ENCODE measurements at regions not wholly inside any gene's neighbourhood (a gene's known extent, or its start where the extent isn't known, plus 50 kb on each side); places are given as distances from the start of the nearest gene placed in this dataset.

GRCh38 chr21:15249285-15249993 is 184.6 kb upstream of the NRIP1 start:
- Histone ChIP-seq H3K4me1 (ENCODE audit: control insufficient read depth, insufficient read depth, low read length) (no peaks in the 10 kb centered on the region), H3K9ac (ENCODE audit: low read depth, low read length) (no peak overlapping the region), H3K9me3 (ENCODE audit: control insufficient read depth, insufficient read depth, low read length) (no peaks in the 10 kb centered on the region), H3K27me3 (ENCODE audit: control insufficient read depth, insufficient read depth, low read length) (peaks cover 23% of the 10 kb centered on the region), H3K36me3 (ENCODE audit: control insufficient read depth, insufficient read depth, low read length) (no peaks in the 10 kb centered on the region), H3K4me3 (ENCODE audit: low read depth, low read length) (no peak overlapping the region)

- Histone ChIP-seq H3K27me3 (ENCODE audit: control insufficient read depth, insufficient read depth, low read length) (peaks cover 13% of the 10 kb centered on the region), H3K9me3 (ENCODE audit: control insufficient read depth, insufficient read depth, low read length) (no peaks in the 10 kb centered on the region), H3K4me1 (ENCODE audit: control insufficient read depth, insufficient read depth, low read length) (no peaks in the 10 kb centered on the region), H3K36me3 (ENCODE audit: control insufficient read depth, insufficient read depth, low read length) (no peaks in the 10 kb centered on the region), H3K9ac (ENCODE audit: low read depth, low read length) (no peak overlapping the region), H3K4me3 (ENCODE audit: low read depth, low read length) (no peak overlapping the region)
Observed at GRCh38 chr21:15250384-15250783, 185.6 kb upstream of the NRIP1 start.

GRCh38 chr21:15252431-15252830 is 187.6 kb upstream of the NRIP1 start:
- H3K9ac ChIP-seq (ENCODE audit: low read depth, low read length) = no peak overlapping the region
- H3K4me1 ChIP-seq (ENCODE audit: control insufficient read depth, insufficient read depth, low read length) = no peaks in the 10 kb centered on the region
- no peak overlapping the region for H3K4me3 ChIP-seq (ENCODE audit: low read depth, low read length)
- no peaks in the 10 kb centered on the region for H3K27me3 ChIP-seq (ENCODE audit: control insufficient read depth, insufficient read depth, low read length)
- H3K36me3 ChIP-seq (ENCODE audit: control insufficient read depth, insufficient read depth, low read length) = no peaks in the 10 kb centered on the region
- H3K9me3 ChIP-seq (ENCODE audit: control insufficient read depth, insufficient read depth, low read length) = no peaks in the 10 kb centered on the region

- no peak overlapping the region for H3K9ac ChIP-seq (ENCODE audit: low read depth, low read length)
- H3K4me3 ChIP-seq (ENCODE audit: low read depth, low read length) = no peak overlapping the region
- no peaks in the 10 kb centered on the region for H3K9me3 ChIP-seq (ENCODE audit: control insufficient read depth, insufficient read depth, low read length)
- no peaks in the 10 kb centered on the region for H3K36me3 ChIP-seq (ENCODE audit: control insufficient read depth, insufficient read depth, low read length)
- H3K27me3 ChIP-seq (ENCODE audit: control insufficient read depth, insufficient read depth, low read length) = no peaks in the 10 kb centered on the region
- no peaks in the 10 kb centered on the region for H3K4me1 ChIP-seq (ENCODE audit: control insufficient read depth, insufficient read depth, low read length)
Observed at GRCh38 chr21:15254111-15254510, 189.3 kb upstream of the NRIP1 start.

- no peaks in the 10 kb centered on the region for H3K9me3 ChIP-seq (ENCODE audit: control insufficient read depth, insufficient read depth, low read length)
- H3K36me3 ChIP-seq (ENCODE audit: control insufficient read depth, insufficient read depth, low read length) = no peaks in the 10 kb centered on the region
- no peak overlapping the region for H3K9ac ChIP-seq (ENCODE audit: low read depth, low read length)
- no peaks in the 10 kb centered on the region for H3K27me3 ChIP-seq (ENCODE audit: control insufficient read depth, insufficient read depth, low read length)
- no peak overlapping the region for H3K4me3 ChIP-seq (ENCODE audit: low read depth, low read length)
- H3K4me1 ChIP-seq (ENCODE audit: control insufficient read depth, insufficient read depth, low read length) = no peaks in the 10 kb centered on the region
Observed at GRCh38 chr21:15255261-15255660, 190.5 kb upstream of the NRIP1 start.

- Histone ChIP-seq H3K9ac (ENCODE audit: low read depth, low read length) (no peak overlapping the region), H3K4me3 (ENCODE audit: low read depth, low read length) (no peak overlapping the region), H3K4me1 (ENCODE audit: control insufficient read depth, insufficient read depth, low read length) (no peaks in the 10 kb centered on the region), H3K9me3 (ENCODE audit: control insufficient read depth, insufficient read depth, low read length) (no peaks in the 10 kb centered on the region), H3K27me3 (ENCODE audit: control insufficient read depth, insufficient read depth, low read length) (no peaks in the 10 kb centered on the region), H3K36me3 (ENCODE audit: control insufficient read depth, insufficient read depth, low read length) (no peaks in the 10 kb centered on the region)
Observed at GRCh38 chr21:15255763-15256162, 191.0 kb upstream of the NRIP1 start.

GRCh38 chr21:15256996-15257395 is 192.2 kb upstream of the NRIP1 start:
- Histone ChIP-seq H3K9me3 (ENCODE audit: control insufficient read depth, insufficient read depth, low read length) (no peaks in the 10 kb centered on the region), H3K9ac (ENCODE audit: low read depth, low read length) (no peak overlapping the region), H3K36me3 (ENCODE audit: control insufficient read depth, insufficient read depth, low read length) (no peaks in the 10 kb centered on the region), H3K4me1 (ENCODE audit: control insufficient read depth, insufficient read depth, low read length) (no peaks in the 10 kb centered on the region), H3K4me3 (ENCODE audit: low read depth, low read length) (no peak overlapping the region), H3K27me3 (ENCODE audit: control insufficient read depth, insufficient read depth, low read length) (no peaks in the 10 kb centered on the region)

- Histone ChIP-seq H3K4me1 (ENCODE audit: control insufficient read depth, insufficient read depth, low read length) (no peaks in the 10 kb centered on the region), H3K4me3 (ENCODE audit: low read depth, low read length) (no peak overlapping the region), H3K9me3 (ENCODE audit: control insufficient read depth, insufficient read depth, low read length) (no peaks in the 10 kb centered on the region), H3K9ac (ENCODE audit: low read depth, low read length) (no peak overlapping the region), H3K27me3 (ENCODE audit: control insufficient read depth, insufficient read depth, low read length) (no peaks in the 10 kb centered on the region), H3K36me3 (ENCODE audit: control insufficient read depth, insufficient read depth, low read length) (no peaks in the 10 kb centered on the region)
Observed at GRCh38 chr21:15257646-15258045, 192.8 kb upstream of the NRIP1 start.

GRCh38 chr21:15259824-15260223 is 195.0 kb upstream of the NRIP1 start:
- H3K27me3 ChIP-seq (ENCODE audit: control insufficient read depth, insufficient read depth, low read length) = no peaks in the 10 kb centered on the region
- H3K4me3 ChIP-seq (ENCODE audit: low read depth, low read length) = no peak overlapping the region

GRCh38 chr21:15260604-15261003 is 195.8 kb upstream of the NRIP1 start:
- Histone ChIP-seq H3K4me3 (ENCODE audit: low read depth, low read length) (no peak overlapping the region), H3K9me3 (ENCODE audit: control insufficient read depth, insufficient read depth, low read length) (no peaks in the 10 kb centered on the region), H3K4me1 (ENCODE audit: control insufficient read depth, insufficient read depth, low read length) (no peaks in the 10 kb centered on the region), H3K27me3 (ENCODE audit: control insufficient read depth, insufficient read depth, low read length) (no peaks in the 10 kb centered on the region), H3K9ac (ENCODE audit: low read depth, low read length) (no peak overlapping the region), H3K36me3 (ENCODE audit: control insufficient read depth, insufficient read depth, low read length) (no peaks in the 10 kb centered on the region)

More at GRCh38 chr21:15259824-15260223, 195.0 kb upstream of the NRIP1 start:
- Histone ChIP-seq H3K9ac (ENCODE audit: low read depth, low read length) (no peak overlapping the region), H3K4me1 (ENCODE audit: control insufficient read depth, insufficient read depth, low read length) (no peaks in the 10 kb centered on the region), H3K36me3 (ENCODE audit: control insufficient read depth, insufficient read depth, low read length) (no peaks in the 10 kb centered on the region), H3K9me3 (ENCODE audit: control insufficient read depth, insufficient read depth, low read length) (no peaks in the 10 kb centered on the region)

GRCh38 chr21:15264084-15264665 is 199.4 kb upstream of the NRIP1 start:
- Histone ChIP-seq H3K36me3 (ENCODE audit: control insufficient read depth, insufficient read depth, low read length) (no peaks in the 10 kb centered on the region), H3K4me3 (ENCODE audit: low read depth, low read length) (no peak overlapping the region), H3K4me1 (ENCODE audit: control insufficient read depth, insufficient read depth, low read length) (no peaks in the 10 kb centered on the region), H3K27me3 (ENCODE audit: control insufficient read depth, insufficient read depth, low read length) (no peaks in the 10 kb centered on the region), H3K9ac (ENCODE audit: low read depth, low read length) (no peak overlapping the region), H3K9me3 (ENCODE audit: control insufficient read depth, insufficient read depth, low read length) (no peaks in the 10 kb centered on the region)

- H3K27me3 ChIP-seq (ENCODE audit: control insufficient read depth, insufficient read depth, low read length) = no peaks in the 10 kb centered on the region
- no peaks in the 10 kb centered on the region for H3K4me1 ChIP-seq (ENCODE audit: control insufficient read depth, insufficient read depth, low read length)
- H3K9me3 ChIP-seq (ENCODE audit: control insufficient read depth, insufficient read depth, low read length) = no peaks in the 10 kb centered on the region
- H3K4me3 ChIP-seq (ENCODE audit: low read depth, low read length) = no peak overlapping the region
- H3K9ac ChIP-seq (ENCODE audit: low read depth, low read length) = no peak overlapping the region
- no peaks in the 10 kb centered on the region for H3K36me3 ChIP-seq (ENCODE audit: control insufficient read depth, insufficient read depth, low read length)
Observed at GRCh38 chr21:15272171-15272570, 207.4 kb upstream of the NRIP1 start.
